ENCODE measurements at regions not wholly inside any gene's neighbourhood (a gene's known extent, or its start where the extent isn't known, plus 50 kb on each side); places are given as distances from the start of the nearest gene placed in this dataset.
"Not testable (repeated sequence)": the region's sequence is repeated elsewhere in the genome, so short reads cannot be mapped to it uniquely, and the experiment has no call there.

DNA sequence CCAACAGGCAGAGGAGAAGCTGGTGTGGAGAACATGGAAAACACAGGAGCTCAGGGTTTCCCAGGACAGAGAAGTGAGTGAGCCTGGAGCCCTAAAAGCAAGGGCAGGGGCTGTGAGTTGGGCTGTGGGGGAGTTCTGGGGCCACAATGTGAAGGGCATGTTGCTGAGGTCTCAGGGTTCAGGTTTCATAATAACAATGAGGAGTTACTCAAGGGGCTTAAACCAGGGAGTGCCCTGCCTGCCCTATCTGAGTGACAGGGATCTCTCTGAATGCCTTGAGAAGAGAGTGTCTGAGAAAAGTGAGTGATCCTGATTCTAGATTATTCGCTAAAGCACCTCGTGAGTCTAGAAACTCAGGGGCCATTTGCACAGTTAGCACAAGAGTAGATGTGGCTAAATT is 129.6 kb downstream of the VPREB1 start:
- no peak for DNase-seq

DNA sequence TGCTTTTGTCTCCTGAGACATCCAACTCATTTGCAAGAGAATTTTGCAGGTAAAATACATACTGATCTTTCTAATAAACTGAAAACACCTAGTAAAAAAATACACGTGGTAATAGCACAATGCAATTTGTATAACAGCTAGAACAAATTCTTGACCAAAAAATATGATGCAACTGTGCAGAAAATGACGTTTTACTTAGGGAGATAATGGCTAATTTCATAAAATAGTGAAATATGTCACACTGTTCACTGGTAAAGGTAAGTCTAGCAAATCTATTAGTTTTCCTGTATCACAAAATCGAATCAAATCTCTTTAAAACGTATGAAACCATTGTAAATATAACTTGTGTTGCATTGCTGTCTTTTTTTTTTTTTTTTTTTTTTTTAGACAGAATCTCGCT is 130.0 kb downstream of the VPREB1 start:
- no peak for DNase-seq

DNA sequence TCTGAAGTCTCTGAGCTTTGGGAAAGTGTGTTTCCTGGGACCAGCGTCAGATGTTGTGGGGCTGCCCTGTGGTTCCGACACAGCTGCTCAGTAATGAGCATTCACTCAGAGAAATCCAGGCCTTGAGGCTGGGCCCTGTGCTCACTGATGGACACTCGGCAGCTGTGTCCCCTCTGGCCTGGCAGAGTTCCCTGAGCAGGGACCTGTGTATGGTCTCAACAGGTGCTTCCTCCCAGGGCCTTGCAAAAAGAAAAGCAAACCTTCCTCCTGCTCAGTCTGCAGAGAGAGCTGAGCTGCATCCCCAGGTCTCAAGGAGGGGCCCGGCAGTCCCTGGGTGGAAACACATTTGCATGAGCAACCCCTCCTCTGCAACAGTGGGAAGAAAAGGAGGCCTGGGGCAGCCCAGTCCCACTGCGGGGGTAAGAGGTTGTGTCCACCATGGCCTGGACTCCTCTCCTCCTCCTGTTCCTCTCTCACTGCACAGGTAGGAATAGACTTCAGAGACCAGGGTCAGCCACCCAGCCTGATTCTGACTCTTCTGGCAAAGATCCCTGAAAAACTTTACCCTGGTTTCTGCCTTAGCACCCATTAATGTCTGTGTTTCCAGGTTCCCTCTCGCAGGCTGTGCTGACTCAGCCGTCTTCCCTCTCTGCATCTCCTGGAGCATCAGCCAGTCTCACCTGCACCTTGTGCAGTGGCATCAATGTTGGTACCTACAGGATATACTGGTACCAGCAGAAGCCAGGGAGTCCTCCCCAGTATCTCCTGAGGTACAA is 131.2 kb downstream of the VPREB1 start:
- no peak for DNase-seq

DNA sequence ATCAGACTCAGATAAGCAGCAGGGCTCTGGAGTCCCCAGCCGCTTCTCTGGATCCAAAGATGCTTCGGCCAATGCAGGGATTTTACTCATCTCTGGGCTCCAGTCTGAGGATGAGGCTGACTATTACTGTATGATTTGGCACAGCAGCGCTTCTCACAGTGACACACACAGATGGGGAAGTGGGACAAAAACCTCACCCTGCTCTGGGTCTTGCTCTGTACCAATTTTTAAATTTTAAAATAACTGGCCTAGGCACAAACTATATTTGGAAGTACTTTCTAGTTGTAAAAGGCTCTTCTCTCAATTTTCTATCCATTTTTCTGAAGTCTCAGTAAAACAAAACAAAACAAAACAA is 131.7 kb downstream of the VPREB1 start:
- DNase-seq: no peak

DNA sequence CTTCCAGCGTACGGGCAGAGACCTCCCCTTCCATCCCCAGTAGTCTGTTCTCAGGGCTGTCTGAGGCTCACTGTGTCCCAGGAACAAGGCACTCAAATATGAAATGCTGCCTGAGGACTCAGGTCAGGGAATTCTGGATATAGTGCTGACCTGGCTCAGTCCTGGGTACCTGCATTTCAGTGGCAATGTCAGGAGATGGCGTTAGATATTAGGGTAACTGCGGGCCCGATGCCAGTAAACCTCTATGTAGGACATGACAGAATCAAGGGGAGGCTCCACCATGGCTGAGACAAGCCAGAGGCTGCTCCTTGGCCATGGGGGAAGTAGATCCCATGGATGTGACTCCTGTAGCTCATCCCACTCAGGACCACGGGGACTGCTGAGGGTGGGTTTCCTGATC is 131.7 kb downstream of the ZNF280B start:
- not testable (repeated sequence) for DNase-seq

DNA sequence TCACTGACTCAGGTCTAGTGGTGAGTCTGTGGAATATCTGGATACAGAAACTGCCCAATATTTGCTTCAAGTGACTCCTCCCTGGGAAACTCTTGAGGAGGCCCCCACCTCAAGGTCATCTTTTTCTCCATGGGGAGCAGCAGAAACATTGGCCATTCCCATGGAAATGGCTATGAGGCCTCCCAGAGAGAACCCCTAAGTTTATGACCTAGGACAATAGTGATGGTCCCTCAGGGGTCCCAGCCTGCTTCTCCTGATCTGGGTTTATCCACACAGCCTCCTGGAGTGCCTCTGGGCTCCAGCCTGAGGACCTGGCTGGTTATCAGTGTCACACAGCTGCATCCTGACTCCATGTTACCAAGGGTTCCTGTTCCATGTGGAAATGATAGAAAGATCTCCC is 131.2 kb downstream of the ZNF280B start:
- no peak for DNase-seq

DNA sequence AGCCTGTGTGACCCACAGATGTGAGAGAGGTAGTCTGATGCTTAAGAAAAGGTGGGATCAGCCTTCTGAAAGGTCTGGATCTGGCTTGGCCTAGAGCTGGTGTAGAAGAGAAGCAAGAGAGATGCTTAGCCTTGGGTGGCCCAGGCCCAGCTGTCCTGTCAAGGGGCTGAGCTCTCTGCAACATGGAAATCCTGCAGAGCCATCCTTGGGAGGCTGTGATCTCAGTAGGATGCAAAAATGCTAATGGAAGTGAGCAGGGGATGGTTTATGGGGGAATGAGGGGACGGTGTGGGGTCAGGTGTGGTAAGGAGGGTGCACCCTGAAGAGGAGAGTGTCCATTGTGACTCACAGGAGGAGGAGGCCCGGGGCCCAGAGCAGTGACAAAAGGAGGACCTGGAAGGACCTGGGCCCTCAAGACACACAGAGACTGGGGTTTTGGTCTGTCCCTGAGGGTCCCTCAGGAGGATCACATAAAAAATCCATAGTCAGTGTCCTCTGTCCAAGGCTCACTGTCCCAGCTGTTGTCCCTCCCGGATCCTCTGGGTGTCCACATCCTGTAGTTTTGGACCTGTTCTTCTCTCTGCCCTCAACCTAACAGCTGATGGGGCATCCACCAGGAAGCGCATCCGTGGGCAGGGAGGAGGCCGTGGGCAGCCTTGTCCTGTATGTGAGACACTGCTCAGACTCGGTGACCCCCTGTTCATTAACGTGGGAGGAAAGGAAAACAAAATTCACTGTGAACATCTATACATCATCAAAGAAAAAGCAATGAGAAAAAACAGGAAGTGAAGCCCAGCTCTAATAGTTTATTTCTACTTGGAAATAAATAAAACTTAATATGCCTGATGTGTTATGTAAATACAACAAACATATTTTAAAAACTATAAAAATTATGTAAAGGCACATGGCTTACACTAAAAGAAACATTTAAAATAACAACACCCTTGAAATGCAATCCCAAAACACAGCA is 129.8 kb downstream of the ZNF280B start:
- DNase-seq: no peak

DNA sequence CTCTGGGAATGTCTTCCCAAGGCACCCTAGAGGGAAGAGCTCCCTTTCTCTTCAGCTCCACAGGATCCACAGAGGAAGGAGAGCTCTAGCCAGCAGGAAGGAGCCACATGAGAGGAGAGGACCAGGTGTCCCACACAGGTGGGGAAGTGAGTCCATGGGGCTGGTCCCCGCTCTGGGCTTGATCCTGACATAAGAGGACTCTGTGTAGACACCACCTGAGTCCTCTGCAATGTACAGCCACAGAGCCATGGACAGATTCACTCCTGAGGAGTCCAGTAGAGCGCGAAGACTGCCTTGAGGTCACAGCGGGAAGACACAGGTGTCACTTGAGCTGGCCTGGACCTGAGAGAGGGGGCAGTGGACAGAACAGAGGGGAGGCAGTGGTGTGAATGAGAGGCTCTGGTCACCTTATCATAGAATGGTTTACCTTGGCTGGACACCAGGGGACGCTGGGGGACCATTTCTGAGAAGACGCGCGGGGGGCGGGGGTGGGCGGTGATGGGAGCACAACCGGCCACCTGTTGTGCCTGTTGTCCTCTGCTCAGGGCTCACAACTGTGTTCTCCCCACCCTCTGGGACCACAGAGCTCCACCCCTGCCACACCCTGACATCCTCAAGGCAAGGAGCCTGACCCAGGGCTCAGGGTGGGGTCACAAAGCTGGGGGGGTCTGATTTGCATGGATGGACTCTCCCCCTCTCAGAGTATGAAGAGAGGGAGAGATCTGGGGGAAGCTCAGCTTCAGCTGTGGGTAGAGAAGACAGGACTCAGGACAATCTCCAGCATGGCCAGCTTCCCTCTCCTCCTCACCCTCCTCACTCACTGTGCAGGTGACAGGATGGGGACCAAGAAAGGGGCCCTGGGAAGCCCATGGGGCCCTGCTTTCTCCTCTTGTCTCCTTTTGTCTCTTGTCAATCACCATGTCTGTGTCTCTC is 128.2 kb downstream of the ZNF280B start:
- no peak for DNase-seq

DNA sequence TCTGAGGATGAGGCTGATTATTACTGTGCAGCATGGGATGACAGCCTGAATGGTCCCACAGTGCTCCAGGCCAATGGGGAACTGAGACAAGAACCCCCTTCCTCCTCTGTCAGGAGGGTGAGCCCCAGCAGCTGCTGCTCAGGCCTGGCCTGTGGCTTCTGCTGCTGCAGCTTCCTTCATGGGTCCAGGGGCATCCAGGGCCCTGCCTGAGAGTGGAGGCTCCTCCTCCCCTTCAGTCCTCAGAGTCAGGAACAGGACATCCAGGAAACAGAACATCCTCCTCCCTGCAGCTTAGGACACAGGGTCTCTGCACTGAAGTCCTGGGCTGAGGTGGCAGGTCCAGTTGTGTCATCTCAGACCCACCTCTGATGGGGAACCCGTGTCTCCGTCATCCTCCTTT is 127.2 kb downstream of the ZNF280B start:
- not testable (repeated sequence) for DNase-seq

DNA sequence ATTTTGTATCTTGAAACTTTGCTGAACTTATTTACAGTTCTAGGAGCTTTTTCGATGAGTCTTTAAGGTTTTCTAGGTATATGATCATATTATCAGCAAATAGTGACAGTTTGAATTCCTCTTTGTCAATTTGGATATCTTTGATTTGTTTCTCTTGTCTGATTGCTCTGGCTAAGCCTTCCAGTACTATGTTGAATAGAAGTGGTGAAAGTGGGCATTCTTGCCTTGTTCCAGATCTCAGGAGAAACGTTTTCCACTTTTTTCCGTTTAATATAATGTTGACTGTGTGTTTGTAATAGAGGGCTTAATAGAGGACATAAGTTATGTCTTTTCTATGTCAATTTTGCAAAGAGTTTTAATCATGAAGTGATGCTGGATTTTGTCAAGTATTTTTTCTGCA is 124.3 kb downstream of the ZNF280B start:
- DNase-seq: no peak

DNA sequence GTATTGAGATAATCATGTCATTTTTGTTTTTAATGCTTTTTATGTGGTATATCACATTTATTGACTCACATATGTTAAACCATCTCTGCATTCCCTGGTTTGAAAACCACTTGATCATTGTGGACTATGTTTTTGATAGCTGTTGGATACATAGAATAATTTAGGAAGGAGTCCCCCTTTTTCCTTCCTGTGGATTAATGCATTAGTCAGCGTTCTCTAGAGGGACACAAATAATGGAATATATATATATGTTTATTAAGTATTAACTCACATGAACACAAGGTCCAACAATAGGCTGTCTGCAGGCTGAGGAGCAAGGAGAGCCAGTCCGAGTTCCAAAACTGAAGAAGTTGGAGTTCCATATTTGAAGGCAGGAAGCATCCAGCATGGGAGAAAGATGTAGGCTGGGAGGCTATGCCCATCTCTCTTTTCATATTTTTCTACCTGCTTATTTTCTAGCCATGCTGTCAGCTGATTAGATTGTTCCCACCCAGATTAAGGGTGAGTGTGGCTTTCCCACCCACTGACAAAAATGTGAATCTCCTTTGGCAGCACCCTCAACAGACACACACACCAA is 123.8 kb downstream of the ZNF280B start:
- DNase-seq: no peak

DNA sequence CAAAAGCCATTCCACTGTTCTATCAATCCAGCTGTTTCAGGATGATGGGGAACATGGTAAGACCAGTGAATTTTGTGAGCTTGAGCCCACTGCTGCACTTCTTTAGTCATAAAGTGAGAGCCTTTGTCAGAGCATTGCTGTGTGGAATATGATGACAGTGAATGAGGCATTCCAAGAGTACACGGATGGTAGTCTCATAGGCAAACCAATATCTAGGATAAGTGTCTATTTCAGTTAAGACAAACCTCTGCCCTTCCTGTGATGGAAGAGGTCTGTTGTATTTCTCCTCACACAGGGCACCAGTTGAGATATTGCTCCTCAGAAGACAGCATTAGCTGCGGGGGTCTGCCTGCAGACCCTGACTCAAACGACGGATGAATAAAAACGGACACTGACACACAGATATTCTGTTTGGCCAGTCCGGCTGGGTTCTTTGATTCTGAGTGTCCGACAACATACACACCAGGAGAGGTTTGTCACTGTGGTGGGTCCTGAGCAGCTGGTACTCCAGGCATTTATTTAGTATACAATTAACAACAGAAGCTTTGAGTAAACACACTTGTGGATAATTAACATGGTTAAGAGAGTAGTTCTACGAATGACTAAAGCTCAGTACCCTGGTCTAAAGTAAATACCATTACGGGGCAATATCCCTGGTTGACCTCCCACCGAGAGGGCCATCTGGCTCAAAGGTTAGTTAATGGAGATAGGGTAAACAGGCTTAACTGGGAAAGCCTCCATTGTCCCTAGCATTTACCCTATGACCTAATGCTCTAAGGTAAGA is 121.7 kb downstream of the ZNF280B start:
- DNase-seq: no peak

DNA sequence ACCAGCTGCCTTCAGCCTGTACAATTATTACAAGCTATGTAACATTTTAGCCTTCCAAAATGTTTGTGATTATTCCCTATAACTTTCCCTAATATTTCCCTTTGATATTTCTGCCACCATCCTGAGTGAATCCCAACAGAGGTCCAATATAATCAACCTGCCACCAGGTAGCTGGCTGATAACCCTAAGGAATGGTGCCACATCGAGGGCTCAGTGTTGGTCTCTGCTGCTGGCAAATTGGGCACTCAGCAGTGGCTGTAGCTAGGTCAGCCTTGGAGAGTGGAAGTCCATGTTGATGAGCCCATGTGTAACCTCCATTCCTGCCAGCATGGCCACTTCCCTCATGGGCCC is 121.2 kb downstream of the ZNF280B start:
- DNase-seq: no peak

DNA sequence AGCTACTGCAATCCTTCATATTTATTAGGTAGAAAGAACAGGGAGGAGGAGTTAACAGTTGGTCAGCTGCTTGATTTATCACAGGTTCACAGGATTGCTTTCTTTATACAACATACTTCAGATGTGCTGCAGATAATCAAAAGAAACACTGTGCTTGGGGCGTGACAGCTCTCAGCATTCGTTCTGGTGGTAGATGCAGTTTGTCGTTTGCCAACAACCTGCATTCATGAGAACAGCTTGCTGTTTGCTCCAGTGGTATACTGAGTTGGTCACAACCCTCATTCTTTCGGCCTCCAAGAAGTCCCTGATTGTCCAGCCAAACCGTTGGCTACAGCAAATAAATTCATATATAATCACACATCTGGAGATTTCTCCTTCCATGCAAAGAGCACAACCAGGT is 120.5 kb downstream of the ZNF280B start:
- no peak for DNase-seq

DNA sequence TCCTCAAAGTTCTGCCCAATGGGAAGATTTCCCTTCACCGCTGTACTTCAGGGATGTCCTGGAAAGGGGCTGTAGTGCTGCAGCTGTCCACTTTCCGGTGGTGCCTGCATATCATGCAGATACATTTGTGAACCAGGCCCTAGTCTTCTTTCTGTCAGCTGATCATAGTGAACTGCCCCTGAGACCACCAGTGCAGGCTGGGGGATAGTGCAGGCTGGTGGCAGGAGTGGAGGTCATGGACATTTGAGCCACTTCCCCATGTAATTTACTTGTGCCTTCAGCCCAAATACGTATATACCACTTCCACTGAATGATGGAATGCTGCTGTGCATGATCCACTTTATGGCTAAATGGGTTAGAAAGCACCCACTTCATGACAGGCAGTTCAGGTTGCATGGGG is 120.0 kb downstream of the ZNF280B start:
- DNase-seq: no peak

DNA sequence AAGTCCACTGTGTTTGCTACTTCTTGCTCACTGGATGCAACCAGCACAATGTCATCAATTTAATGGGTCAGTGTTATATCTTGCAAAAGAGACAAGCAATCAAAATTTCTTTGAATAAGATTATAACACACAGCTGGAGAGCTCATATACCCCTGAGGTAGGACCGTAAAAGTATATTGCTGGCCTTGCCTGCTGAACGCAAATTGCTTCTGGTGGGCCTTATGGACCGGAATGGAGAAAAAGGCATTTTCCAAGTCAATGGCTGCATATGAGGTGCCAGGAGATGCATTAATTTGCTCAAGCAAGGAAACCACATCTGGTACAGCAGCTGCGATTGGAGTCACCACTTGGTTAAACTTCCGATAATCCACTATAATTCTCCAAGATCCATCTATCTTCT is 119.1 kb downstream of the ZNF280B start:
- no peak for DNase-seq

DNA sequence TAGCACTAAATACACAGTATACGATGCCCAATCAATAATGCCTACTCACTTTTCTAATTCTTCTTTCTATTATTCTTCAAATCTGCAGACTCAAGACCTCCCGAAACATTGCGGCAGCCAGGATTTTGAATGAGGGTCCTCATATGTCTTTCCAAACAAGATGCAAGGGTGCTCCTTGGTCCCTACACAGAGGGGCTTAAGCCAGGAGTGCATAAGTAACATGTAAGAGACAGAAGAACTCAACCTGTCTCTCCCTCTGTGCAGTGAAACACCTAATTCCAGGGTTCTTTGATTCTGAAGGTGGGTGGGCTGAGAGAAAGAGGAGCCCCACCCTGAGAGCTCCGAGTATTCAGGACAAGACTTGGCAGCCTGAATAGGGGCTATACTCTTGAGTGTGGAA is 117.6 kb downstream of the ZNF280B start:
- no peak for DNase-seq

DNA sequence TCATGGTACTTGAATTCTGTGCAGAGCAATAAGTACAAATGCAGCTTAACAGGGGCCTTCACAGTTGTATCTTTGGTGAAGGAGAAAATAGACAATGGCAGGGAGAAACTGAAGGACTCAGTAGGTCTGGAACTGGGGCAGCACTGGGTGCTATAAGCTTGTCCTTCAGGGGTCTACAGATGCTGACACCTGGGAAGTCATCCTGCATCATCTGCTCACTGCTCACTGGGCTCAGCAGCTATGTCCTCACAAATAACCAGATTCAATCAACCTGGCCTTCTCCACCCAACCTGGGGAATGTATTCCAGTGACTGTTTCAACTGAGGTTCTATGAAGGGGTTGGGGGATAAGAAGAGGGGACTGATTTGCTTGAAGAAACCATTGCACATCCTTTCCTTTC is 117.0 kb downstream of the ZNF280B start:
- DNase-seq: no peak

DNA sequence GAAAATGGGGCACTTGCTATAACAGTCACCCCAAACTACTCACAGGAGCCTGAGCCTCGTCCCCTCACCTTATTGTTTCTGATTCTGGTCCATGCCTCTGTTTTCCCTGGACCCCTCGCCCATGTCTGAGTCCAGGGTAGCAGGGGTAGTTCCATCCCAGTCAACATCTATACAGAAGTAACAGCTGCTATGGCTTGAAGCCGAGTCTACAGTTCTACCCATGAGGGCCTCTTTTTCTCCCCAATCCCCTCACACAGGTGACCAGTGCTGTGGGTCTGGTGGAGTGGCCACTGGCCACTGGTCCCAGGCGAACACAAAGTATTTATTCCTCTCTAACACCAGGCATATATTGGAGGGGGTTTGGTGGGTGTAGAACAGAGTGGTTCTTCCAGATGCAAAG is 116.4 kb downstream of the ZNF280B start:
- DNase-seq: no peak

DNA sequence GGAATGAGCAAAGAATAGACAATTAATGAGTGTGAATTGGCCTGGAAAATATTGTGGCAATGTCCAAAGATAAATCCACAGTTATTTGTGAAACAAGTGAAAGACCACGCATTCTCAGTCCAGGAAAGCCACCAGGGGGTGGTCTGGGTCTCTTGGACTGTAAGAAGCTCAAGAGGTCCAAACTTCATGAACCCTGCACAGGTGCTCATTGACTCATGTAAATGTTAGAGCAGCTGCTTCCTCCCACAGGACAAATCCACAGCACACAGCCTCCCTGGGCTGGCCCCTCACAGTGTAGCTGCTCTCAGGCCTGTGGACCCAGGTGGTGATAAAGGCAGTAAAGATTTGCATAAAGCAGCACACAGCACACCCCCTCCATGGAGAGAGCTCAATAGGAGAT is 114.0 kb downstream of the ZNF280B start:
- DNase-seq: no peak

DNA sequence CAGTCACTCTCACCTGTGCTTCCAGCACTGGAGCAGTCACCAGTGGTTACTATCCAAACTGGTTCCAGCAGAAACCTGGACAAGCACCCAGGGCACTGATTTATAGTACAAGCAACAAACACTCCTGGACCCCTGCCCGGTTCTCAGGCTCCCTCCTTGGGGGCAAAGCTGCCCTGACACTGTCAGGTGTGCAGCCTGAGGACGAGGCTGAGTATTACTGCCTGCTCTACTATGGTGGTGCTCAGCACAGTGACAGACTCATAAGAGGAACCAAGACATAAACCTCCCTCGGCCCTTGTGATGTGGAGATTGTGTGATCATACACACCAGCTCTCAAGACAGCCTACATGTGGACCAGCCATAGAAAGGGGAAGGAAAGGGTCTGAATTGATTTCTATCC is 113.3 kb downstream of the ZNF280B start:
- DNase-seq: no peak

DNA sequence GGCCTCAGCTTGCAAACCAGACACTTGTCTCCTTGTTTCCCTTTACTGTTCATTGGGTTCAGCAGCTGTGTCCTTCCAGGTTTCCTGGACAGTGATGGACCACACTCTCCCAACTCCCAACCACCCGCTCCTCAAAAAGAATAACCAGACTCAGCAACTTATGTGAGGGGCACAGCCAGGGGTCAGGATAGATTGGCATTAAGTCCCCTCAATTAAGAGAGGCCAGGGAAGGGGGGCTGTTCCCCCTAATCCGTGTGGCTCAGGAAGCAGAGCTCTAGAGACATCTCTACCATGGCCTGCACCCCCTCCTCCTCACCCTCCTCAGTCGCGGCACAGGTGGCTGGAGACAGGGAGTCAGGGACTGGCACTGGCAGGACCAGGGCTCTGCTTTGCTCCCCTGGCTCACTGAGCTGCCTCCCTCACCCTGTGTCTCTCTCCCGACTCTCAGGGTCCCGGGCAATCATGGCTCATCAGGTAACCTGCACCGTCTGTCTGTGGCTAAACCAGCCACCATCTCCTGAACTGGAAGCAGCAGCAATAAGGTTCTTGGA is 111.7 kb downstream of the ZNF280B start:
- DNase-seq: no peak

All from NCI-H510A (cell line).